ENCODE measurements at regions not wholly inside any gene's neighbourhood (a gene's known extent, or its start where the extent isn't known, plus 50 kb on each side); places are given as distances from the start of the nearest gene placed in this dataset.

- no peak for TF ChIP-seq POLR2AphosphoS5 (IDR thresholded peaks at IDR 0.05; ENCODE audit: low read depth, low read length)
- no peak for TF ChIP-seq CTCF (IDR thresholded peaks at IDR 0.05)
- no peak for TF ChIP-seq TCF7L2 (IDR thresholded peaks at IDR 0.05; ENCODE audit: low read depth, low read length)
- no peak for TF ChIP-seq SIN3A (IDR thresholded peaks at IDR 0.05; ENCODE audit: borderline replicate concordance, insufficient read depth, low read depth, low read length)
- no peak for TF ChIP-seq REST (IDR thresholded peaks at IDR 0.05; ENCODE audit: insufficient read depth in 1 of 2, low read depth in 2 of 2, low read length in 1 of 2)
Measured at GRCh38 chr14:84826294-84826693, 703.6 kb upstream of the FLRT2 start.
